ENCODE measurements at regions not wholly inside any gene's neighbourhood (a gene's known extent, or its start where the extent isn't known, plus 50 kb on each side); places are given as distances from the start of the nearest gene placed in this dataset.

GRCh38 chr2:128420776-128421175 lies 102.1 kb upstream of the HS6ST1 start:
- in situ Hi-C loops (cut with HindIII; ENCODE audit: low pct_ligation_motif_present, low sequenced_read_pairs) = no loop called here
- Histone ChIP-seq H3K27ac (no peak overlapping the region), H3K36me3 (replicated peaks) (no peaks in the 10 kb centered on the region), H3K27me3 (replicated peaks) (no peaks in the 10 kb centered on the region), H3K4me3 (ENCODE audit: low read depth, low read length) (no peak overlapping the region)
- DNase-seq = no peak
- no peak for TF ChIP-seq CTCF (IDR thresholded peaks at IDR 0.05; ENCODE audit: low read depth, low read length, missing control alignments)

GRCh38 chr2:128421286-128421685 lies 102.6 kb upstream of the HS6ST1 start:
- Histone ChIP-seq H3K27ac (no peak overlapping the region), H3K36me3 (replicated peaks) (no peaks in the 10 kb centered on the region), H3K4me3 (ENCODE audit: low read depth, low read length) (no peak overlapping the region), H3K27me3 (replicated peaks) (no peaks in the 10 kb centered on the region)
- DNase-seq = no peak
- in situ Hi-C loops (cut with HindIII; ENCODE audit: low pct_ligation_motif_present, low sequenced_read_pairs) = no loop called here
- TF ChIP-seq CTCF (IDR thresholded peaks at IDR 0.05; ENCODE audit: low read depth, low read length, missing control alignments) = no peak

GRCh38 chr2:128421861-128422311 lies 103.2 kb upstream of the HS6ST1 start:
- no peak for TF ChIP-seq CTCF (IDR thresholded peaks at IDR 0.05; ENCODE audit: low read depth, low read length, missing control alignments)
- Histone ChIP-seq H3K4me3 (ENCODE audit: low read depth, low read length) (no peak overlapping the region), H3K27ac (peak overlapping the region; percentile 59), H3K36me3 (replicated peaks) (no peaks in the 10 kb centered on the region), H3K27me3 (replicated peaks) (no peaks in the 10 kb centered on the region)
- no peak for DNase-seq
- in situ Hi-C loops (cut with HindIII; ENCODE audit: low pct_ligation_motif_present, low sequenced_read_pairs) = no loop called here

- H3K4me3 ChIP-seq (ENCODE audit: low read depth, low read length) = no peak overlapping the region
- TF ChIP-seq CTCF (IDR thresholded peaks at IDR 0.05; ENCODE audit: low read depth, low read length, missing control alignments) = no peak
- H3K36me3 ChIP-seq (replicated peaks) = no peaks in the 10 kb centered on the region
- H3K27ac ChIP-seq = peak overlapping the region; percentile 59
- peak; percentile 83 for DNase-seq
- in situ Hi-C loops (cut with HindIII; ENCODE audit: low pct_ligation_motif_present, low sequenced_read_pairs) = no loop called here
- H3K27me3 ChIP-seq (replicated peaks) = no peaks in the 10 kb centered on the region
Observed at GRCh38 chr2:128422571-128422970, 103.9 kb upstream of the HS6ST1 start.

GRCh38 chr2:128423788-128424165 lies 105.1 kb upstream of the HS6ST1 start:
- no peak for TF ChIP-seq CTCF (IDR thresholded peaks at IDR 0.05; ENCODE audit: low read depth, low read length, missing control alignments)
- H3K27me3 ChIP-seq (replicated peaks) = no peaks in the 10 kb centered on the region
- no peak for DNase-seq
- no peak overlapping the region for H3K27ac ChIP-seq
- in situ Hi-C loops (cut with HindIII; ENCODE audit: low pct_ligation_motif_present, low sequenced_read_pairs) = no loop called here
- H3K4me3 ChIP-seq (ENCODE audit: low read depth, low read length) = no peak overlapping the region
- H3K36me3 ChIP-seq (replicated peaks) = no peaks in the 10 kb centered on the region

GRCh38 chr2:128424406-128425171 lies 105.9 kb upstream of the HS6ST1 start:
- H3K27me3 ChIP-seq (replicated peaks) = no peaks in the 10 kb centered on the region
- in situ Hi-C loops (cut with HindIII; ENCODE audit: low pct_ligation_motif_present, low sequenced_read_pairs) = no loop called here
- H3K36me3 ChIP-seq (replicated peaks) = no peaks in the 10 kb centered on the region
- no peak overlapping the region for H3K27ac ChIP-seq
- DNase-seq = no peak
- TF ChIP-seq CTCF (IDR thresholded peaks at IDR 0.05; ENCODE audit: low read depth, low read length, missing control alignments) = no peak
- H3K4me3 ChIP-seq (ENCODE audit: low read depth, low read length) = no peak overlapping the region

All from brain microvascular endothelial cell (primary cell).